ENCODE measurements at regions not wholly inside any gene's neighbourhood (a gene's known extent, or its start where the extent isn't known, plus 50 kb on each side); places are given as distances from the start of the nearest gene placed in this dataset.

DNA sequence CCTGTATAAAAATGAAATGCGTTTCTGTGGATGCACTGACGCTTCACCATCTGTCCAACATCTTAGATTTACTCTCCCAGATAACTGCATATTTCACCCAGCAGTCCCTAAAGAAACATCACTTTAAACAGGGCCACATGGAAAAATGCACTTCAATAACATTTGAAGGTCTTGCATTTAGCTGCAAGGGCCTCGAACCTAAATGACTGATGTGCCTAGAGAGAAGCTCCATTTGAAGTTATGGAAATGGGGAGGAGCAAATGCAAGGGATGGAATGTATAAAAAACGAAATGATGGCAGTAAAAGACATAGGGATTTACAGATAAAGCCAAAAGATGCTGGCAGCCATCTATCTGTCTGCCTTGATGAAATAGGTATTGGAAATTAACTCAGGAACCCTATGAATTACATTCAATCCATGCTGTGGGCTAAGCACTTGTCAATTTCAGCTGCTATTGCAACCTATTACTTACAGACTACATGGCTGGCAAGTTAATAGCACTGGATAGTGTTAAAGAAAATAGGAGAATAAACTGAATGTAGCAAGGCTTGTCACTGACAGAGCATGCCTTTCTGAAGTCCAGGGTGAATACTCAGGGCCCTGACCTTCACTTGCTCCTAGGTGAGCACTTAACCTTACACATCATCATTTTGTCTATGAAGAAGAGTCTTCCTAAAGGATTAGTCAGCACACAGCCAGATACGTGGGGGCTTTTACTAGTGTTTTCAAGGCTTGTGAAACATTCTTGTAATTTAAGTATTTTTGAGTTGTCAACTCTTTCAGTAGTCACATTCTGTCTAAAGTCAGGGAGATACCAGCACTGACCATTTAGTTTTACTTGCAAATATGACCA lies 963.4 kb downstream of the PCDH17 start:
- H3K27ac ChIP-seq (ENCODE audit: low read depth) = no peak overlapping the region
- H4K20me1 ChIP-seq (replicated peaks; ENCODE audit: insufficient read depth) = no peaks in the 10 kb centered on the region
- DNase-seq (ENCODE audit: low spot score) (no peak), ATAC-seq (no peak)
- no peak overlapping the region for H3K27ac Mint-ChIP-seq
- no peak overlapping the region for H3K4me3 ChIP-seq
- H2AFZ ChIP-seq = peak overlapping the region; percentile 56; the same call in 1 of the 2 replicates
- no peaks in the 10 kb centered on the region for H3K27me3 ChIP-seq (ENCODE audit: insufficient read depth)
- no peaks in the 10 kb centered on the region for H3K36me3 ChIP-seq (ENCODE audit: insufficient read depth)
- no peaks in the 10 kb centered on the region for H3F3A ChIP-seq (replicated peaks; ENCODE audit: low read depth)
- 0 out of 2 replicates have a peak, but pooled peaks cover 3% of the 10 kb centered on the region for H3K9me2 ChIP-seq (ENCODE audit: insufficient read depth)
- no peaks in the 10 kb centered on the region for H3K79me2 ChIP-seq (replicated peaks; ENCODE audit: insufficient read depth)
- H3K27me3 Mint-ChIP-seq (ENCODE audit: insufficient read depth, low read depth, poor library complexity) = no peaks in the 10 kb centered on the region
- H3K4me1 ChIP-seq (ENCODE audit: insufficient read depth) = 0 out of 2 replicates have a peak, but pooled peaks cover 8% of the 10 kb centered on the region
- H3K9me3 Mint-ChIP-seq = no peaks in the 10 kb centered on the region
- no peak overlapping the region for H3K4me3 Mint-ChIP-seq
- peaks cover 23% of the 10 kb centered on the region for H3K4me1 Mint-ChIP-seq
- no peaks in the 10 kb centered on the region for H3K36me3 Mint-ChIP-seq (ENCODE audit: low read depth)
- H3K4me2 ChIP-seq = no peak overlapping the region
- TF ChIP-seq, protein P1, sequence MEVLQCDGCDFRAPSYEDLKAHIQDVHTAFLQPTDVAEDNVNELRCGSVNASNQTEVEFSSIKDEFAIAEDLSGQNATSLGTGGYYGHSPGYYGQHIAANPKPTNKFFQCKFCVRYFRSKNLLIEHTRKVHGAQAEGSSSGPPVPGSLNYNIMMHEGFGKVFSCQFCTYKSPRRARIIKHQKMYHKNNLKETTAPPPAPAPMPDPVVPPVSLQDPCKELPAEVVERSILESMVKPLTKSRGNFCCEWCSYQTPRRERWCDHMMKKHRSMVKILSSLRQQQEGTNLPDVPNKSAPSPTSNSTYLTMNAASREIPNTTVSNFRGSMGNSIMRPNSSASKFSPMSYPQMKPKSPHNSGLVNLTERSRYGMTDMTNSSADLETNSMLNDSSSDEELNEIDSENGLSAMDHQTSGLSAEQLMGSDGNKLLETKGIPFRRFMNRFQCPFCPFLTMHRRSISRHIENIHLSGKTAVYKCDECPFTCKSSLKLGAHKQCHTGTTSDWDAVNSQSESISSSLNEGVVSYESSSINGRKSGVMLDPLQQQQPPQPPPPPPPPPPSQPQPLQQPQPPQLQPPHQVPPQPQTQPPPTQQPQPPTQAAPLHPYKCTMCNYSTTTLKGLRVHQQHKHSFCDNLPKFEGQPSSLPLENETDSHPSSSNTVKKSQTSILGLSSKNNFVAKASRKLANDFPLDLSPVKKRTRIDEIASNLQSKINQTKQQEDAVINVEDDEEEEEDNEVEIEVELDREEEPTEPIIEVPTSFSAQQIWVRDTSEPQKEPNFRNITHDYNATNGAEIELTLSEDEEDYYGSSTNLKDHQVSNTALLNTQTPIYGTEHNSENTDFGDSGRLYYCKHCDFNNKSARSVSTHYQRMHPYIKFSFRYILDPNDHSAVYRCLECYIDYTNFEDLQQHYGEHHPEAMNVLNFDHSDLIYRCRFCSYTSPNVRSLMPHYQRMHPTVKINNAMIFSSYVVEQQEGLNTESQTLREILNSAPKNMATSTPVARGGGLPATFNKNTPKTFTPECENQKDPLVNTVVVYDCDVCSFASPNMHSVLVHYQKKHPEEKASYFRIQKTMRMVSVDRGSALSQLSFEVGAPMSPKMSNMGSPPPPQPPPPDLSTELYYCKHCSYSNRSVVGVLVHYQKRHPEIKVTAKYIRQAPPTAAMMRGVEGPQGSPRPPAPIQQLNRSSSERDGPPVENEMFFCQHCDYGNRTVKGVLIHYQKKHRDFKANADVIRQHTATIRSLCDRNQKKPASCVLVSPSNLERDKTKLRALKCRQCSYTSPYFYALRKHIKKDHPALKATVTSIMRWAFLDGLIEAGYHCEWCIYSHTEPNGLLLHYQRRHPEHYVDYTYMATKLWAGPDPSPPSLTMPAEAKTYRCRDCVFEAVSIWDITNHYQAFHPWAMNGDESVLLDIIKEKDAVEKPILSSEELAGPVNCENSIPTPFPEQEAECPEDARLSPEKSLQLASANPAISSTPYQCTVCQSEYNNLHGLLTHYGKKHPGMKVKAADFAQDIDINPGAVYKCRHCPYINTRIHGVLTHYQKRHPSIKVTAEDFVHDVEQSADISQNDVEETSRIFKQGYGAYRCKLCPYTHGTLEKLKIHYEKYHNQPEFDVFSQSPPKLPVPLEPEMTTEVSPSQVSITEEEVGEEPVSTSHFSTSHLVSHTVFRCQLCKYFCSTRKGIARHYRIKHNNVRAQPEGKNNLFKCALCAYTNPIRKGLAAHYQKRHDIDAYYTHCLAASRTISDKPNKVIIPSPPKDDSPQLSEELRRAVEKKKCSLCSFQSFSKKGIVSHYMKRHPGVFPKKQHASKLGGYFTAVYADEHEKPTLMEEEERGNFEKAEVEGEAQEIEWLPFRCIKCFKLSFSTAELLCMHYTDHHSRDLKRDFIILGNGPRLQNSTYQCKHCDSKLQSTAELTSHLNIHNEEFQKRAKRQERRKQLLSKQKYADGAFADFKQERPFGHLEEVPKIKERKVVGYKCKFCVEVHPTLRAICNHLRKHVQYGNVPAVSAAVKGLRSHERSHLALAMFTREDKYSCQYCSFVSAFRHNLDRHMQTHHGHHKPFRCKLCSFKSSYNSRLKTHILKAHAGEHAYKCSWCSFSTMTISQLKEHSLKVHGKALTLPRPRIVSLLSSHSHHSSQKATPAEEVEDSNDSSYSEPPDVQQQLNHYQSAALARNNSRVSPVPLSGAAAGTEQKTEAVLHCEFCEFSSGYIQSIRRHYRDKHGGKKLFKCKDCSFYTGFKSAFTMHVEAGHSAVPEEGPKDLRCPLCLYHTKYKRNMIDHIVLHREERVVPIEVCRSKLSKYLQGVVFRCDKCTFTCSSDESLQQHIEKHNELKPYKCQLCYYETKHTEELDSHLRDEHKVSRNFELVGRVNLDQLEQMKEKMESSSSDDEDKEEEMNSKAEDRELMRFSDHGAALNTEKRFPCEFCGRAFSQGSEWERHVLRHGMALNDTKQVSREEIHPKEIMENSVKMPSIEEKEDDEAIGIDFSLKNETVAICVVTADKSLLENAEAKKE (CRISPR knock-in tag; IDR thresholded peaks at IDR 0.05) = no peak
- TF ChIP-seq NANOG (IDR thresholded peaks at IDR 0.05; ENCODE audit: borderline replicate concordance) (no peak), ZNF114 (CRISPR knock-in tag; IDR thresholded peaks at IDR 0.05) (no peak), CREB1 (CRISPR knock-in tag; IDR thresholded peaks at IDR 0.05; ENCODE audit: low read depth) (no peak)

DNA sequence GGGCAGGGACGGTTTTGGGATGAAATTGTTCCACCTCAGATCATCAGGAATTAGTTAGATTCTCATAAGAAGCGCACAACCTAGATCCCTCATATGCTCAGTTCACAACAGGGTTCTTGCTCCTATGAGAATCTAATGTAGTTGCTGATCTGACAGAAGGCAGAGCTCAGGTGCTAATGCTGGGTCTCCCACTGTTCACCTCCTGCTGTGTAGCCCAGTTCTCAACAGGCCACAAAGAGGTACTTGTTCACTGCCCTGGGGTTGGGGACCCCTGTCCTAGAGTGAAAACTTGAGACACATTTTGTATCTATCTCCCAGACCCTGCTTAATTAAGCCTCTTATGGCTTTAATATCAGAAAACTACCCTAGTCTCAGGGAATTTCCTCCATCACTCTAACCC lies 966.0 kb downstream of the PCDH17 start:
- no peak overlapping the region for H3K4me3 ChIP-seq
- H3K9me3 Mint-ChIP-seq = no peaks in the 10 kb centered on the region
- H2AFZ ChIP-seq = no peak overlapping the region
- H3F3A ChIP-seq (replicated peaks; ENCODE audit: low read depth) = no peaks in the 10 kb centered on the region
- no peaks in the 10 kb centered on the region for H3K27me3 ChIP-seq (ENCODE audit: insufficient read depth)
- H3K9me2 ChIP-seq (ENCODE audit: insufficient read depth) = no peaks in the 10 kb centered on the region
- H3K4me1 Mint-ChIP-seq = peaks cover 23% of the 10 kb centered on the region
- peak; percentile 53; the same call in 2 of the 3 replicates for ATAC-seq
- H3K4me3 Mint-ChIP-seq = no peak overlapping the region
- H3K36me3 Mint-ChIP-seq (ENCODE audit: low read depth) = no peaks in the 10 kb centered on the region
- H3K27ac Mint-ChIP-seq = no peak overlapping the region
- H3K36me3 ChIP-seq (ENCODE audit: insufficient read depth) = no peaks in the 10 kb centered on the region
- DNase-seq (ENCODE audit: low spot score) = no peak
- no peaks in the 10 kb centered on the region for H3K27me3 Mint-ChIP-seq (ENCODE audit: insufficient read depth, low read depth, poor library complexity)
- no peaks in the 10 kb centered on the region for H3K79me2 ChIP-seq (replicated peaks; ENCODE audit: insufficient read depth)
- no peaks in the 10 kb centered on the region for H4K20me1 ChIP-seq (replicated peaks; ENCODE audit: insufficient read depth)
- 0 out of 2 replicates have a peak, but pooled peaks cover 8% of the 10 kb centered on the region for H3K4me1 ChIP-seq (ENCODE audit: insufficient read depth)
- no peak overlapping the region for H3K4me2 ChIP-seq
- no peak overlapping the region for H3K27ac ChIP-seq (ENCODE audit: low read depth)
- TF ChIP-seq, protein P1 (CRISPR knock-in tag; IDR thresholded peaks at IDR 0.05) = no peak
- TF ChIP-seq EZH2 (IDR thresholded peaks at IDR 0.05; ENCODE audit: low read depth, unreplicated experiment) = no peak

All from GM23338 (cell line).